Tibial artery (tissue), 4 donors: ENCODE measurements at regions not wholly inside any gene's neighbourhood (a gene's known extent, or its start where the extent isn't known, plus 50 kb on each side); places are given as distances from the start of the nearest gene placed in this dataset.

Source experiments
- DNase-seq, 2 donors: peaks; one replicate each; pipeline ENCODE4 v3.0.0-alpha.2; 2019
- H3K27ac ChIP-seq, 2 donors: fragments of 200-600 bp; sonication (generic) in 1 of 2; 1 replicate in 1 of 2; 2 replicates in 1 of 2; pipeline ENCODE4 v1.5.1; 2018 to 2019; ENCODE audit warnings: mild to moderate bottlenecking in 1 of 2
- H3K27me3 ChIP-seq, 2 donors: fragments of 200-600 bp; sonication (generic) in 1 of 2; one replicate each; pipeline versions ENCODE4 v1.5.1 to v1.6.0; 2016 to 2019
- H3K36me3 ChIP-seq, 3 donors: fragments of 200-600 bp; sonication (generic) in 2 of 3; one replicate each; pipeline ENCODE4 v1.5.1; 2016 to 2019; ENCODE audit warnings: mild to moderate bottlenecking in 2 of 3
- H3K4me1 ChIP-seq, 4 donors: fragments of 200-600 bp; sonication (generic) in 2 of 4; 1 replicate in 3 of 4; 2 replicates in 1 of 4; pipeline ENCODE4 v1.5.1; 2016 to 2019
- H3K4me3 ChIP-seq, 2 donors: fragments of 200-600 bp; sonication (generic) in 1 of 2; 1 replicate in 1 of 2; 2 replicates in 1 of 2; pipeline ENCODE4 v1.5.1; 2018 to 2019; ENCODE audit warnings: mild to moderate bottlenecking in 2 of 2
- H3K9me3 ChIP-seq, 3 donors: fragments of 200-600 bp; sonication (generic) in 1 of 3; one replicate each; pipeline ENCODE4 v1.5.1; 2016 to 2019
- CTCF ChIP-seq, 2 experiments: fragments of 200-600 bp in 1 of 2; fragments of 450-650 bp in 1 of 2; IDR thresholded peaks; one replicate each; pipeline ENCODE4 v1.5.1; 2017 to 2019; ENCODE audit warnings: antibody characterized with exemption in 2 of 2, mild to moderate bottlenecking in 1 of 2, moderate library complexity in 1 of 2
- intact Hi-C: fragments of 100-400 bp; cut with DNase I; formaldehyde crosslinking; loops from one replicate; pipeline ENCODE4 v1.15.0; 2023; ENCODE audit warnings: low total_unique reads

GRCh38 chr1:104878203-104878909 is 1128.7 kb downstream of the AMY1C start:
- TF ChIP-seq CTCF (IDR thresholded peaks at IDR 0.05) = no peak
- DNase-seq = no peak

GRCh38 chr1:104884939-104885338 is 1135.2 kb downstream of the AMY1C start:
- no peak for TF ChIP-seq CTCF (IDR thresholded peaks at IDR 0.05)
- no peak overlapping the region for H3K27ac ChIP-seq
- H3K4me1 ChIP-seq = no peaks in the 10 kb centered on the region
- no peaks in the 10 kb centered on the region for H3K27me3 ChIP-seq
- intact Hi-C loops = no loop called here
- H3K9me3 ChIP-seq = no peaks in the 10 kb centered on the region
- H3K36me3 ChIP-seq = no peaks in the 10 kb centered on the region
- DNase-seq = no peak
- H3K4me3 ChIP-seq = no peak overlapping the region

More at GRCh38 chr1:104878203-104878909, 1128.7 kb downstream of the AMY1C start:
- Histone ChIP-seq H3K27me3 (no peaks in the 10 kb centered on the region), H3K4me3 (no peak overlapping the region), H3K27ac (no peak overlapping the region), H3K9me3 (no peaks in the 10 kb centered on the region), H3K4me1 (no peaks in the 10 kb centered on the region), H3K36me3 (no peaks in the 10 kb centered on the region)
- intact Hi-C loops = no loop called here

GRCh38 chr1:104905322-104905721 is 1155.6 kb downstream of the AMY1C start:
- H3K36me3 ChIP-seq = no peaks in the 10 kb centered on the region
- no peak overlapping the region for H3K4me3 ChIP-seq
- intact Hi-C loops = no loop called here
- H3K27ac ChIP-seq = no peak overlapping the region
- no peaks in the 10 kb centered on the region for H3K4me1 ChIP-seq
- DNase-seq = no peak
- peaks cover 0 to 14% (median 0%) of the 10 kb centered on the region in 3 donors for H3K9me3 ChIP-seq
- H3K27me3 ChIP-seq = no peaks in the 10 kb centered on the region
- TF ChIP-seq CTCF (IDR thresholded peaks at IDR 0.05) = no peak

- intact Hi-C loops = no loop called here
- Histone ChIP-seq H3K27ac (no peak overlapping the region), H3K36me3 (no peaks in the 10 kb centered on the region), H3K4me3 (no peak overlapping the region), H3K4me1 (no peaks in the 10 kb centered on the region), H3K27me3 (no peaks in the 10 kb centered on the region), H3K9me3 (peaks cover 0 to 14% (median 0%) of the 10 kb centered on the region in 3 donors)
- TF ChIP-seq CTCF (IDR thresholded peaks at IDR 0.05) = no peak
- no peak for DNase-seq
Measured at GRCh38 chr1:104906141-104906540, 1156.4 kb downstream of the AMY1C start.

- Histone ChIP-seq H3K27ac (no peak overlapping the region), H3K4me3 (no peak overlapping the region), H3K27me3 (no peaks in the 10 kb centered on the region), H3K36me3 (no peaks in the 10 kb centered on the region), H3K4me1 (no peaks in the 10 kb centered on the region), H3K9me3 (no peaks in the 10 kb centered on the region)
- no peak for DNase-seq
- TF ChIP-seq CTCF (IDR thresholded peaks at IDR 0.05) = no peak
- intact Hi-C loops = no loop called here
Measured at GRCh38 chr1:104919188-104919587, 1169.5 kb downstream of the AMY1C start.
